KMS-11 (cell line): ENCODE measurements at regions not wholly inside any gene's neighbourhood (a gene's known extent, or its start where the extent isn't known, plus 50 kb on each side); places are given as distances from the start of the nearest gene placed in this dataset.

Experiments used
- H2AFZ ChIP-seq: fragments of 200-600 bp; sonication (generic); 2 replicates; pipeline ENCODE4 v1.6.1; 2016; ENCODE audit warnings: antibody characterized with exemption, mixed run types, low read depth
- H3K27ac ChIP-seq: fragments of 200-600 bp; sonication (generic); 2 replicates; pipeline ENCODE4 v1.6.1; 2016; ENCODE audit warnings: mild to moderate bottlenecking, mixed run types
- H3K27me3 ChIP-seq: fragments of 200-600 bp; sonication (generic); 2 replicates; pipeline ENCODE4 v1.6.1; 2017; ENCODE audit warnings: mild to moderate bottlenecking, low read depth, mixed run types, moderate library complexity; ENCODE audit not compliant: insufficient read depth
- H3K36me3 ChIP-seq: fragments of 200-600 bp; sonication (generic); 2 replicates; pipeline ENCODE4 v1.6.1; 2017; ENCODE audit warnings: mild to moderate bottlenecking, mixed run types; ENCODE audit not compliant: insufficient read depth
- H3K4me1 ChIP-seq: fragments of 200-600 bp; sonication (generic); 2 replicates; pipeline ENCODE4 v1.6.1; 2016; ENCODE audit warnings: mild to moderate bottlenecking, low read depth, mixed run types; ENCODE audit not compliant: poor library complexity, severe bottlenecking
- H3K4me2 ChIP-seq: fragments of 200-600 bp; sonication (generic); 2 replicates; pipeline ENCODE4 v1.7.0; 2016; ENCODE audit warnings: mild to moderate bottlenecking, mixed run types
- H3K4me3 ChIP-seq: fragments of 200-600 bp; sonication (generic); IDR thresholded peaks from 2 replicates; pipeline ENCODE4 v1.6.1; 2017; ENCODE audit warnings: low read depth, low read length, mixed read lengths; ENCODE audit not compliant: insufficient read depth
- H3K79me2 ChIP-seq: fragments of 200-600 bp; sonication (generic); 2 replicates; pipeline ENCODE4 v1.6.1; 2016; ENCODE audit warnings: low read depth, mixed run types; ENCODE audit not compliant: insufficient read depth
- H3K9ac ChIP-seq: fragments of 200-600 bp; sonication (generic); 2 replicates; pipeline ENCODE4 v1.6.1; 2016; ENCODE audit warnings: mild to moderate bottlenecking, mixed run types
- H4K20me1 ChIP-seq: fragments of 200-600 bp; sonication (generic); 2 replicates; pipeline ENCODE4 v1.6.1; 2016; ENCODE audit warnings: mild to moderate bottlenecking, mixed run types; ENCODE audit not compliant: insufficient read depth
- CTCF ChIP-seq: fragments of 200-600 bp; sonication (generic); conservative IDR thresholded peaks from 2 replicates; pipeline ENCODE4 v1.6.1; 2017; ENCODE audit warnings: low read depth, mild to moderate bottlenecking, antibody characterized with exemption, low read length, moderate library complexity, mixed read lengths

GRCh38 chr13:99133848-99134247 is 66.8 kb upstream of the UBAC2 start:
- H3K36me3 ChIP-seq: no peaks in the 10 kb centered on the region
- no peak overlapping the region for H3K4me2 ChIP-seq
- no peak overlapping the region for H3K9ac ChIP-seq
- no peaks in the 10 kb centered on the region for H3K79me2 ChIP-seq
- H3K4me3 ChIP-seq: no peak overlapping the region
- H3K27me3 ChIP-seq: no peaks in the 10 kb centered on the region
- no peak overlapping the region for H3K27ac ChIP-seq
- H4K20me1 ChIP-seq: no peaks in the 10 kb centered on the region
- H2AFZ ChIP-seq: no peak overlapping the region
- no peak for TF ChIP-seq CTCF
- H3K4me1 ChIP-seq: no peaks in the 10 kb centered on the region

DNA sequence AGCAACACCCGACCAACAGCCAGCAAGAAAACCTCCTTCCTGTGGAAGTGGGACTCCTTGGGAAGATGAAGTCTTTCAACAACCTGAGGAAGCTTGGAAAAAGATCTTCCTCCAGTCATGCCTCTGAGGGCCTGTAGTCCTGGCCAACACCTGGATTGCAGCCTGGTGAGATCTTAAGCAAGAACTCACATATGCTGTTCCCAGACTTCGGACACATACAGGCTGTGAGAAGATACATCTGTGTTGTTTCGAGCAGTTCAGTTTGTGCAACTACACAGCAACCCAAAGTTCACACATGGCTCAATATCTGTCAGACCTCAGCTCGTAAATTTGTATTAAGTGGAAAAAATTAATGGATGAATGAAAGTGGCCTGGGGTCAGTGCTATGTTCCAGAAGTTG is 65.1 kb upstream of the UBAC2 start:
- H2AFZ ChIP-seq: no peak overlapping the region
- no peak overlapping the region for H3K4me3 ChIP-seq
- no peaks in the 10 kb centered on the region for H3K36me3 ChIP-seq
- TF ChIP-seq CTCF: no peak
- no peaks in the 10 kb centered on the region for H3K27me3 ChIP-seq
- no peaks in the 10 kb centered on the region for H3K4me1 ChIP-seq
- no peak overlapping the region for H3K9ac ChIP-seq
- H4K20me1 ChIP-seq: no peaks in the 10 kb centered on the region
- H3K27ac ChIP-seq: no peak overlapping the region
- H3K79me2 ChIP-seq: no peaks in the 10 kb centered on the region
- no peak overlapping the region for H3K4me2 ChIP-seq

GRCh38 chr13:99136427-99136954 is 64.2 kb upstream of the UBAC2 start:
- Histone ChIP-seq H3K79me2 (no peaks in the 10 kb centered on the region), H3K4me2 (no peak overlapping the region), H3K27ac (no peak overlapping the region), H3K9ac (no peak overlapping the region), H3K4me3 (no peak overlapping the region), H4K20me1 (no peaks in the 10 kb centered on the region), H2AFZ (no peak overlapping the region), H3K4me1 (no peaks in the 10 kb centered on the region), H3K27me3 (no peaks in the 10 kb centered on the region), H3K36me3 (no peaks in the 10 kb centered on the region)
- no peak for TF ChIP-seq CTCF

DNA sequence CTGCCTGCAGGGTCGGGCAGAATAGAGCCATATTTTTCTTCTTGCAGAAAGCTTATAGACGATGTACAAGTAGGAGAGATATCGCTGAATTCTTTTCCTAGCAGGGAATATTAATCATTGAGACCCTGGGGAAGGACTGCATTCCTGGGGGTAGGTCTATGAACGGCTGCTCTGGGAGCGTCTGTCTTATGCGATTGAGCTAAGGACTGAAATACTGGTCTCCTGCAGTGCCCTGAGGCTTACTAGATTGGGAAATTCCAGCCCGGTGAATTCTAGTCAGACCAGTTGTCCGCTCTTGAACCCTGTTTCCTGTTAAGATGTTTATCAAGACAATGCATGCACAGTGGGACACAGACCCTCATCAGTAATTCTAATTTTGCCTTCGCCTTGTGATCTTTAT is 59.8 kb upstream of the UBAC2 start:
- Histone ChIP-seq H3K27me3 (0 out of 2 replicates have a peak, but pooled peaks cover 2% of the 10 kb centered on the region), H3K4me1 (peaks cover 8% of the 10 kb centered on the region), H4K20me1 (no peaks in the 10 kb centered on the region), H2AFZ (no peak overlapping the region), H3K27ac (no peak overlapping the region), H3K79me2 (no peaks in the 10 kb centered on the region), H3K4me3 (no peak overlapping the region), H3K9ac (no peak overlapping the region), H3K4me2 (no peak overlapping the region), H3K36me3 (no peaks in the 10 kb centered on the region)
- TF ChIP-seq CTCF: no peak
